GM19372 (cell line): ENCODE measurements at regions not wholly inside any gene's neighbourhood (a gene's known extent, or its start where the extent isn't known, plus 50 kb on each side); places are given as distances from the start of the nearest gene placed in this dataset.

Source experiments
- ATAC-seq: cut with Tn5 transposase; IDR thresholded peaks from one replicate; pipeline ENCODE4 v1.9.1; 2021; ENCODE audit warnings: mild to moderate bottlenecking, low read depth, moderate library complexity; ENCODE audit not compliant: unreplicated experiment

- ATAC-seq, result no peak
Measured at GRCh38 chr10:21329995-21330627, 195.4 kb downstream of the SKIDA1 start.

- no peak for ATAC-seq
Measured at GRCh38 chr10:21327289-21327993, 198.0 kb downstream of the SKIDA1 start.

- no peak for ATAC-seq
Measured at GRCh38 chr10:21326594-21327288, 198.7 kb downstream of the SKIDA1 start.

- ATAC-seq, result no peak
Measured at GRCh38 chr10:21318540-21319167, 206.8 kb downstream of the SKIDA1 start.

- no peak for ATAC-seq
Measured at GRCh38 chr10:21317902-21318301, 207.6 kb downstream of the SKIDA1 start.

- ATAC-seq, result no peak
Measured at GRCh38 chr10:21315645-21316220, 209.7 kb downstream of the SKIDA1 start.

GRCh38 chr10:21314906-21315644, 210.4 kb downstream of the SKIDA1 start:
- ATAC-seq, result no peak

GRCh38 chr10:21314111-21314626, 211.3 kb downstream of the SKIDA1 start:
- no peak for ATAC-seq

GRCh38 chr10:21313691-21314090, 211.8 kb downstream of the SKIDA1 start:
- no peak for ATAC-seq

- no peak for ATAC-seq
Measured at GRCh38 chr10:21311426-21311825, 214.1 kb downstream of the SKIDA1 start.

- no peak for ATAC-seq
Measured at GRCh38 chr10:21309427-21309826, 216.1 kb downstream of the SKIDA1 start.

GRCh38 chr10:21308946-21309345, 216.5 kb downstream of the SKIDA1 start:
- ATAC-seq, result no peak

- ATAC-seq, result no peak
Measured at GRCh38 chr10:21308018-21308417, 217.5 kb downstream of the SKIDA1 start.

GRCh38 chr10:21304608-21305007, 220.9 kb downstream of the SKIDA1 start:
- no peak for ATAC-seq

- ATAC-seq, result no peak
Measured at GRCh38 chr10:21304198-21304597, 221.3 kb downstream of the SKIDA1 start.

GRCh38 chr10:21300551-21300950, 224.9 kb downstream of the SKIDA1 start:
- no peak for ATAC-seq

- no peak for ATAC-seq
Measured at GRCh38 chr10:21299330-21299729, 226.2 kb downstream of the SKIDA1 start.

GRCh38 chr10:21298701-21299100, 226.8 kb downstream of the SKIDA1 start:
- no peak for ATAC-seq

- no peak for ATAC-seq
Measured at GRCh38 chr10:21297603-21298383, 227.7 kb downstream of the SKIDA1 start.
